A673 (cell line): ENCODE measurements at regions not wholly inside any gene's neighbourhood (a gene's known extent, or its start where the extent isn't known, plus 50 kb on each side); places are given as distances from the start of the nearest gene placed in this dataset.
"Not testable (repeated sequence)": the region's sequence is repeated elsewhere in the genome, so short reads cannot be mapped to it uniquely, and the experiment has no call there.

Source experiments
- BruUV-seq: library from RNA; stranded (reverse); fragments of 400-500 nt; replicated peaks from 2 replicates; lab custom pipeline; 2021; lab: Mats Ljungman, UMichigan
- CTCF ChIA-PET: fragments of 300-600 bp; sonication (Branson Sonifier 250); formaldehyde crosslinking; loops from one replicate; lab custom pipeline; 2022; ENCODE audit warnings: antibody characterized with exemption; lab: Charles Lee
- POLR2A ChIA-PET: fragments of 300-600 bp; sonication (Branson Sonifier 250); formaldehyde crosslinking; loops from one replicate; lab custom pipeline; 2022; ENCODE audit warnings: antibody characterized with exemption; ENCODE audit not compliant: low non-redundant PET; lab: Charles Lee
- DNase-seq: peaks from one replicate; pipeline ENCODE4 v3.0.0-alpha.2; 2015; ENCODE audit warnings: low spot score
- H3K27ac ChIP-seq: fragments of 200-600 bp; sonication (generic); 2 replicates; pipeline ENCODE4 v1.5.1; 2016; ENCODE audit warnings: mixed run types, low read depth, mild to moderate bottlenecking, mixed read lengths, antibody characterized with exemption, low read length; ENCODE audit not compliant: poor library complexity, severe bottlenecking
- H3K27me3 ChIP-seq: fragments of 200-600 bp; sonication (generic); replicated peaks from 2 replicates; pipeline ENCODE4 v1.6.1; 2017; ENCODE audit warnings: mixed run types, low read depth, mild to moderate bottlenecking, mixed read lengths, antibody characterized with exemption, low read length; ENCODE audit not compliant: insufficient read depth, poor library complexity
- H3K36me3 ChIP-seq: fragments of 200-600 bp; sonication (generic); 2 replicates; pipeline ENCODE4 v1.6.1; 2016; ENCODE audit warnings: mixed run types, mild to moderate bottlenecking, mixed read lengths, antibody characterized with exemption, low read length; ENCODE audit not compliant: insufficient read depth, poor library complexity, severe bottlenecking
- H3K4me1 ChIP-seq: fragments of 200-600 bp; sonication (generic); 2 replicates; pipeline ENCODE4 v1.6.1; 2017; ENCODE audit warnings: mixed run types, mild to moderate bottlenecking, mixed read lengths, antibody characterized with exemption, low read length; ENCODE audit not compliant: insufficient read depth, poor library complexity, severe bottlenecking
- H3K4me3 ChIP-seq: fragments of 200-600 bp; sonication (generic); 2 replicates; pipeline ENCODE4 v1.5.1; 2016; ENCODE audit warnings: low read depth, mixed run types, mild to moderate bottlenecking, mixed read lengths, low read length; ENCODE audit not compliant: poor library complexity, severe bottlenecking
- H3K9me3 ChIP-seq: fragments of 200-600 bp; sonication (generic); 2 replicates; pipeline ENCODE4 v1.6.1; 2016; ENCODE audit warnings: mixed run types, low read depth, mild to moderate bottlenecking, mixed read lengths, antibody characterized with exemption, low read length; ENCODE audit not compliant: poor library complexity, severe bottlenecking
- CTCF ChIP-seq: fragments of 300-800, 200-600 bp; sonication (generic); conservative IDR thresholded peaks from 2 replicates; pipeline ENCODE4 v1.5.1; 2017; ENCODE audit warnings: low read depth, mild to moderate bottlenecking, antibody characterized with exemption, low read length, moderate library complexity, mixed read lengths
- EZH2 ChIP-seq: fragments of 200-600 bp; sonication (generic); IDR thresholded peaks from 2 replicates; pipeline ENCODE4 v1.6.1; 2017; ENCODE audit warnings: borderline replicate concordance, low read depth, mild to moderate bottlenecking, mixed read lengths, antibody characterized with exemption, low read length; ENCODE audit not compliant: poor library complexity, severe bottlenecking
- intact Hi-C: fragments of 100-400 bp; cut with micrococcal nuclease; formaldehyde crosslinking; loops from one replicate; pipeline ENCODE4 v1.10.0; 2022; ENCODE audit not compliant: unreplicated experiment

DNA sequence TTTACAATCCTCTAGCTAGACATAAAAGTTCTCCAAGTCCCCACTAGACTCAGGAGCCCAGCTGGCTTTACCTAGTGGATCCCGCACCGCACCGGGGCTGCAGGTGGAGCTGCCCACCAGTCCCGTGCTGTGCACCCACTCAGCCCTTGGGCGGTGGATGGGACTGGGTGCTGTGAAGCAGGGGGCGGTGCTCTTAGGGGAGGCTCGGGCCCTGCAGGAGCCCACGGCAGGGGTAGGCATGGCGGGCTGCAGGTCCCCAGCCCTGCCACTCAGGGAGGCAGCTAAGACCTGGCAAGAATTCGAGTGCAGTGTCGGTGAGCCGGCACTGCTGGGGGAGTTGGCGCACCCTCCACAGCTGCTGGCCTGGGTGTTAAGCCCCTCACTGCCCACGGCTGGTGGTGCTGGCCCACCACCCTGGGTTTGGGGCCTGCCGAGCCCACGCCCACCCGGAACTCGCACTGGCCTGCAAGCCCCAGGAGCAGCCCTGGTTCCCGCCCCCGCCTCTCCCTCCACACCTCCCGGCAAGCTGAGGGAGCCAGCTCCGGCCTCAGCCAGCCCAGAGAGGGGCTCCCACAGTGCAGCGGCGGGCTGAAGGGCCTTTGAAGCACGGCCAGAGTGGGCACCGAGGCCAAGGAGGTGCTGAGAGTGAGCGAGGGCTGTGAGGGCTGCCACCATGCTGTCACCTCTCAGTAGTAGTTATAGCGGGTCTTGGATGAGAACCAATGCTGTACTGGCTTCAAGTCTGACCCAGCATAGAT, 255.2 kb downstream of the CDH7 start:
- Histone ChIP-seq H3K4me3 (no peak overlapping the region), H3K27me3 (no peaks in the 10 kb centered on the region), H3K27ac (no peak overlapping the region), H3K36me3 (no peaks in the 10 kb centered on the region), H3K4me1 (no peaks in the 10 kb centered on the region), H3K9me3 (no peaks in the 10 kb centered on the region)
- CTCF ChIA-PET, result no interaction called here
- BruUV-seq, result no TSS peak
- intact Hi-C loops, result no loop called here
- TF ChIP-seq EZH2 (no peak), CTCF (no peak)
- POLR2A ChIA-PET, result no interaction called here
- DNase-seq, result no peak

DNA sequence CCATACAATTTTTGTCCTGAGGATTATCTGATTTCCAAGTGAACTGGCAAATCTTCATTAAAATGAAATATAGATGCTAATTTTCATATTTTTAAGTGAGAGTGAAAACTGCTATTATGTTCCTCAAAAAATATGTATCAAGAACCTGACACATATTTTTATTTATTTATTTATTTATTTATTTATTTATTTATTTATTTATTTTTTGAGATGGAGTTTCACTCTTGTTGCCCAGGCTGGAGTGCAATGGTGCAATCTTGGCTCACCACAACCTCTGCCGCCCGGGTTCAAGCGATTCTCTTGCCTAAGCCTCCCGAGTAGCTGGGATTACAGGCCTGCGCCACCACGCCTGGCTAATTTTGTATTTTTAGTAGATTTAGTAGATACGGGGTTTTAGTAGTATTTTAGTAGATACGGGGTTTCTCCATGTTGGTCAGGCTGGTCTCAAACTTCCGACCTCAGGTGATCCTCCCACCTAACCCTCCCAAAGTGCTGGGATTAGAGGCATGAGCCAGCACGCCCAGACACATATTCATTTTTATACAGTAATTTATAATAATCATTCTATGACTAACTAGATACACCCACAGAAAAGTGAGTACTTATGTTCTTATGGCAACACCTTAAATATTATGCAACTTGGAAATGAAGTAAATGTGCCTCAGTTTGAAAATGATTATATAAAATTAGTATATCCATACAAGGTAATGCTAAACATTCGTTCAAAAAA, 248.3 kb downstream of the CDH7 start:
- BruUV-seq, CTCF ChIA-PET, H3K4me1 ChIP-seq, H3K9me3 ChIP-seq, intact Hi-C loops, H3K4me3 ChIP-seq, H3K27ac ChIP-seq, H3K27me3 ChIP-seq, H3K36me3 ChIP-seq, DNase-seq, POLR2A ChIA-PET: not testable (repeated sequence)

- CTCF ChIA-PET, result no interaction called here
- DNase-seq, result no peak
- peaks cover 25% of the 10 kb centered on the region for H3K4me1 ChIP-seq
- H3K27me3 ChIP-seq, result no peaks in the 10 kb centered on the region
- intact Hi-C loops, result no loop called here
- H3K4me3 ChIP-seq, result no peak overlapping the region
- TF ChIP-seq EZH2 (no peak), CTCF (no peak)
- BruUV-seq, result no TSS peak
- no peaks in the 10 kb centered on the region for H3K36me3 ChIP-seq
- H3K9me3 ChIP-seq, result no peaks in the 10 kb centered on the region
- POLR2A ChIA-PET, result no interaction called here
- H3K27ac ChIP-seq, result no peak overlapping the region
These were observed 244.4 kb downstream of the CDH7 start for GRCh38 chr18:65995206-65995605.
